ENCODE measurements at regions not wholly inside any gene's neighbourhood (a gene's known extent, or its start where the extent isn't known, plus 50 kb on each side); places are given as distances from the start of the nearest gene placed in this dataset.
A peak's percentile ranks its signal among the peaks of the same experiment; 100 is the strongest.
"Not testable (repeated sequence)": the region's sequence is repeated elsewhere in the genome, so short reads cannot be mapped to it uniquely, and the experiment has no call there.

DNA sequence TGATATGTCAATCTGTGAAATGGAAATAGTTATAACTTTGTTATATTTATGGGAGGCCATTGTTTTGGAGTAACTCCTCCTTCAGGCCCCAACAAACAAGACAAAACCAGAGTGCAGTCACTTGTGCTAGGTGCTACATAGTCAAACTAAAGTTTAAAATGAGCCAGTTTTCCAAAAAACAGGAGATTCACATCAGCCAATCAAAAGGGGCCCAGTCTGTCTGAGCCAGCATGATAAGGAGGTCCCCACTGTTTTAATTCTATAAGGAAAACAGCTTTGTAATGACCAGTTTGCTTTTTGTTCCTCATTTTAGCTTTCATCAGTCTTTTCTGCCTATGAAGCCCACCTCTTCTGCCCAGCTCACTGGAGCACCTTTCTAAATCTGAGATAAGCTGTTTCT, 94.7 kb upstream of the SLC7A14 start:
- no peak for DNase-seq (ENCODE audit: low spot score in 2 of 2)

DNA sequence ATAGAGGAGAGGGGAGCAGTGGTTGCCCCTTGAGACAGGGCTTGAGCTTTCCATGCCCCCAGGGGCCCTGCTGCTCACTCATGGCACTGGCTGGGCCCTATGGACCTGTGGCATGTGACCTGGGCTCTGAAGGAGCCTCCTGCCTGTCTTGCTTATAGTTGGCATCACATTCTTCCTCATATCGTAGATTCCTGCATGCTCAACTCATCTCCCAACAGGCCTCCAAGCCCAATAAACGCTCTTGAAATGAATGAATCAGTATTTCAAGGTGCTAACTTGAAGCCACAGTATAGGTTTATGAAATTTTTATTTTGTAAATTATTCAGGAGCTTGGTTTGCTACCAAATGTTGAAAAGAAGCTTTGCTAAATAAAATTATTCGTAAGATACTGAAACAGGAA, 93.3 kb upstream of the SLC7A14 start:
- FAIRE-seq, result no peak

More for the DNA sequence above, 94.7 kb upstream of the SLC7A14 start:
- no peak for FAIRE-seq

DNA sequence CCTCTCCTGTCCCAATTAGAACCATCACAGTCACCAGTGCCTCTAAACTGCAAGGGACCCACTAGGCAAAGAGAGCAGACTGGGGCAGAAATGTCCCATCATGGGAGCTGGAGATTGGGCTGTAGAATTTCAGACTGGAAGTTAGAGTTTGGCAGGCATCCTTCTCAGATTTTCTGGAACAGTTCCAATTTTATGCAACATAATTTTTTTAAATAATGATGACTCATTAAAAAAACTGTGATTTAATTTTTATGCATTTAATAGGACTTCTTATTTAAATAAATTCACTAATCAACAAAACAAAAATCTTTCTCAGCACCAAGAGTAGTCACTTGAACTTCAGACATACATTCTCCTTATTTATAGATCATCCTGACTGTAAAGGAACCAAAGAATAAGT, 84.6 kb upstream of the SLC7A14 start:
- FAIRE-seq (no peak), DNase-seq (ENCODE audit: low spot score in 2 of 2) (no peak)

More for the DNA sequence above, 93.3 kb upstream of the SLC7A14 start:
- DNase-seq (ENCODE audit: low spot score in 2 of 2), result no peak

DNA sequence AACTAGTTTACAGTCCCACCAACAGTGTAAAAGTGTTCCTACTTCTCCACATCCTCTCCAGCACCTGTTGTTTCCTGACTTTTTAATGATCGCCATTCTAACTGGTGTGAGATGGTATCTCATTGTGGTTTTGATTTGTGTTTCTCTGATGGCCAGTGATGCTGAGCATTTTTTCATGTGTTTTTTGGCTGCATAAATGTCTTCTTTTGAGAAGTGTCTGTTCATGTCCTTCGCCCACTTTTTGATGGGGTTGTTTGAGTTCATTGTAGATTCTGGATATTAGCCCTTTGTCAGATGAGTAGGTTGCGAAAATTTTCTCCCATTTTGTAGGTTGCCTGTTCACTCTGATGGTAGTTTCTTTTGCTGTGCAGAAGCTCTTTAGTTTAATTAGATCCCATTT, 77.1 kb upstream of the SLC7A14 start:
- not testable (repeated sequence) for DNase-seq (ENCODE audit: low spot score in 2 of 2); FAIRE-seq

DNA sequence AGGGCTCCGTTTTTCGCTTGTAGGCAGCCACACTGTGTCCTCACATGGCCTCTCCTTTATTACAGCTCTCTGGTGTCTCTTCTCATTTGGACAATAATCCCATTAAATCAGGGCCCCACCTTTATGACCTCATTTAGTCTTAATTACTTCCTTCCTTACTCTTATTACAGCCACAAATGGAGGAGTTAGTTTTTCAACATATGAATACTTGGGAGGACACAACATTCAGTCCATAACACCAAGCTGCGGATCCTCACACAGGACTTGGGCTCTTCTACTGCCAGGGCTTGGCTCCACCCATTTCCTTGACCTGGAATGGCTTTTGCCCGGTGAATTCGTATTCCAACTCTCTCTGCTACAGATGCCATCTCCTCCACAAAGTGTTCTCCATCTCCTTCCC, 74.3 kb upstream of the SLC7A14 start:
- FAIRE-seq (no peak), DNase-seq (ENCODE audit: low spot score in 2 of 2) (no peak)

DNA sequence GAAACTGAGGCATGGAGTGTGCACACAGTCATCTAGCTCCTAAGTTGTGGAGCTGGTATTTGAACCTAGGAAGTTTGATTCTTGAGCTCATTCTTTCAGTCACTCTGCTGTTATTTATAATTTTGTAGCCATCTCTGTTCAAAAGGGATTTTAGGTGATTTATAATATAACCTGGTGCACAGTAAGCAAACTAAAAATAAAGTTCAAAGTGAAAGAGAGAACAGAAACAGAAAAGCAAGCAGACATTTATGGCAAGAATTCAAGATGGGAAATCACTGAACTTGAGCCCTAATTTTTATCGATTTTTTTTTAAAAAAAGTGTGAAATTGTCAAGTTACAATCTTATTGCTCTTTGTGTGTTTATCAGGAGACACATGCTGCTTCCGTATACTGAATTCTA, 71.4 kb upstream of the SLC7A14 start:
- DNase-seq (ENCODE audit: low spot score in 2 of 2) (no peak), FAIRE-seq (no peak)

DNA sequence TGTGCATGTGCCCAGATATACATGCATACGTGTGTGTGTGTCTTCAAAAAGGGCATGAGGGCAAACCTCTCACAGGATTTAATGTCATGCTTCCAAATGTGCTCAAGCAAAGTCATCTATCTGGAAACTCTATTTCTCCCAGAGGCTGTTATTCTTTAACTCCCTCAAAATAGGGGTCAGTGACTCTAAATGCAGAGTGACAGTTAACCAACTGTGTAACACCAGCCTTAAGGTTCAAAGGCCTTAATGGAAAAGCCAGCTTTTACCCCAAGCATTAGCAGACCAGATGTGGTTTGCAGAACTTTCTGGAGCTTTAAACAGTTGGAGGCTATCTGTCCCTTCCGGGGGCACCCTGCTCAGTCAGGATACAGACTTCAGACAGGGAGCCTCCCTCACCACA, 70.4 kb upstream of the SLC7A14 start:
- FAIRE-seq (no peak), DNase-seq (ENCODE audit: low spot score in 2 of 2) (no peak)

DNA sequence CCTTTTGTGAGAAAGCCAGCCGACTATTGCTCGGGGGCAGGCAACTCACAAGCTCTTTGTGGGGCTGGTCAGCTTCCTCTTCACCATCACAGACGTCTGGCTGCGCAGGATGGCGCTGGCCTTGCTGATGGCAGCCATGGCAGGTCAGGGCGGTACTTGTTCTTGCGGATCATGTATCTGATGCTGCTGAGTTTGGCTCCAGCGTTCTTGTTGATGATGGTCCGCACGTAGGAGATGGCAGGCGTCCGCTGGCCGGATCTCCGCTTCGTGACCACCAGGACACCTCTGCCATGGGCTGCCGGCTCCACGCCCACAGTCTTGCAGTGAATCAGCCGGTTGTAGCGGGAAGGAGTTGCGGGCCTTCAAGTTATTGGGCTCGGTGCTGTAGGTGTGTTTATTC, 67.9 kb upstream of the SLC7A14 start:
- DNase-seq (ENCODE audit: low spot score in 2 of 2), result no peak
- FAIRE-seq, result no peak

DNA sequence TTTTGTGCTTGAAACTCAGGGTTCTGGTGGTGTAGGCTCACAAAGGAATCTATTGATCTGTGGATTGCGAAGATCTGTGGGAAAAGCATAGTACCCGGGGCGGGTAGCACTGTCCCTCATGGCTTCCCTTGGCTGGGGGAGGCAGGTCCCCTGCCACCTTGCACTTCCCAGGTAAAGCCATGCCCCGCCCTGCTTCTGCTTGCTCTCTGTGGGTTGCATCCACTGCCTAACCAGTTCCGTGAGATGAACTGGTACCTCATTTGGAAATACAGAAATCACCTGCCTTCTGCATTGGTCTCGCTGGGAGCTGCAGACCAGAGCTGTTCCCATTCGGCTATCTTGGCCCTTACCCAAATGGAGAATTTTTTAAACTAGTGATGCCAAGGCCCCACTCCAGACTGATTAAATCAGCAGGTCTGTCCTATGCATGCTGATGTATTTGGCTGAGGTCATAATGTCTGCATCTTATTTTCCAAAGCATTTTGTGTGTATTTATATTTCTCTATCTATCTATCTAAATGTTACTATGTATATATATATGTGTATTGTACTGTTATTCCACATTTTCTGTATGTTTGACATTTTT, 65.5 kb upstream of the SLC7A14 start:
- FAIRE-seq, result no peak

DNA sequence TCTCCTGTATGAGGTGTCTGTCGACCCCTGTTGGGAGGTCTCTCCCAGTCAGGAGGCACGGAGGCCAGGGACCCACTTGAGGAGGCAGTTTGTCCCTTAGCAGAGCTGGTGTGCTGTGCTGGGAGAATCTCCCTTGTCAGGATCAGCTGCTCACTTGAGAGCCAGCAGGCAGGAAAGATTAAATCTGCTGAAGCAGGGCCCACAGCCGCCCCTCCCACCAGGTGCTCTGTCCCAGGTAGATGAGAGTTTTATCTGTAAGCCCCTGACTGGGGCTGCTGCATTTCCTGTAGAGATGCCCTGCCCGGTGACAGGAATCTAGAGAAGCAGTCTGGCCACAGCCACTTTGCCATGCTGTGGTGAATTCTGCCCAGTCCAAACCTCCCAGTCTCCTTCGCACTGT, 64.7 kb upstream of the SLC7A14 start:
- FAIRE-seq, result not testable (repeated sequence)

More for the DNA sequence above, 65.5 kb upstream of the SLC7A14 start:
- DNase-seq (ENCODE audit: low spot score in 2 of 2), result no peak

DNA sequence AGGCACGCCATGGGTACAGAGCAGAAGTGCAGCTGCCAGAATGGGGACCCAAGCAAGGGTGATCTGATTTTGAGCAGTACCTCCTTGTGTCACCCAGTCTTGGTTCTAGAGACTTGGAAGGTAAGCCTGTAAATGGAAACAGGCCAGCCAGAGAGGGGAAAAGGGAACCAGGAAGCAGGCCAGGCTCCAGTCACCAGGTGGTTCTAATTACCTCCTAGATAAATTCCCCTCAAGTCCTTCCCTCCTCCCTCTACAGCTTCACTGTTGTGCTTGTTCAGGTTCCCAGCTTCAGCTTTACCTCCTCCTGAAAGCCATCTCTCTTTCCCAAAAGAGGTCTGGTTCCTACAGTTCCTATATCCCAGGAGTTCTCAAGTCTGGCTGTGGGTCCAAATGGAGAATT, 58.8 kb upstream of the SLC7A14 start:
- FAIRE-seq, result no peak

More for the DNA sequence above, 64.7 kb upstream of the SLC7A14 start:
- not testable (repeated sequence) for DNase-seq (ENCODE audit: low spot score in 2 of 2)

DNA sequence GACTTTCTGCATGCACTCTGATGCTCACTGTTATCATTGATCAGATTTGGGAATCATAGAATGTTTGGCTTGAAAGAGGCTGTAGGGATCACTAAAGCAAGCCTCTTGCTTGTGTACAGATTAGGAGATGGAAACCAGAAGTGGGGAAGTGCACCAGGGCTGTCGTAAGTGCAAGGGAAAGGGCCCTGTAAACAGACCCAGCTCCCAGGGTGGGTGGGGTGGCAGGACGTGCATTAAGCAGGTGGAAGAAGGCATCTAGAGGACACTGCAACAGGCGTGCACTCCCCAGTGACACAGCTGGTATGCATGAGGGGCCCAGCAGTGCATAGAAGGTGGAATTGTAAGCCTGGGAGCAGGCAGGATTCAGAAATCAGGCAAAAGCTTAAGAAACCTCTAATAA, 58.0 kb upstream of the SLC7A14 start:
- no peak for DNase-seq (ENCODE audit: low spot score in 2 of 2)
- FAIRE-seq, result no peak

More for the DNA sequence above, 58.8 kb upstream of the SLC7A14 start:
- no peak for DNase-seq (ENCODE audit: low spot score in 2 of 2)

DNA sequence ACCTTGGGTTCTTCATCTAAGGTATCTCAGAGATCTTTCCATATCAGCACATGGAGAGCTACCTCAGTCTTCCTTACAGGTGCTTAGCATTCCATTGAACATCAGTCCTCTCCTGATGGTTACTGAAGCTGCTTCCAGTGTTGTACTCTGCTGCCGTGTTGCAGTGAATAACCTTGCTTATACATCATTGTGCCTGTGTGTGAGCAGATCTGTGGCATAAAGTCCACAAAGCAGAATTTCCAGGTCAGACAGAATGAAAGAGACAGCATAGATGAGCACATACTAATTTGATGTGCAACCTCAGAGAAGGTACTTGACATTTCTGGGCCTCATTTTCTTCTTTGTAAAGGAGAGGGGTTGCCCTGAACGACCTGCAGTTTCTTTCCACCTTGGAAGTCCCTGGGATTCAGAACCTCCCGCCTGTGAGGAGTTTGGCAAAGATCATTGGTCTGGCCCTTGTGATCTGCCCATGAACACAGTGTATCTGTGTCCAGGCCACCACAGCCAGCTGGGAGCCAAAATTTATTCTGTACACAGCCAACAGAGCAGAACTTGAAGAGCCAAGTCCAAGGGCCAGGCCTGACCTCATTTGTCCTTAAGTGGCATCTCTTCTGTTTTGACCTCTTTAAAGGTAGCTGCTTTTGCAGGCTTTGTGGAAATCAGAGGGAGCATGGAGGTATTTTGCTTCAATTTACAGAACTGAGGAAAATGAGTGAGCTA, 57.2 kb upstream of the SLC7A14 start:
- DNase-seq (ENCODE audit: low spot score in 2 of 2) (peak in 1 of 2 donors; percentile 14), FAIRE-seq (no peak)

DNA sequence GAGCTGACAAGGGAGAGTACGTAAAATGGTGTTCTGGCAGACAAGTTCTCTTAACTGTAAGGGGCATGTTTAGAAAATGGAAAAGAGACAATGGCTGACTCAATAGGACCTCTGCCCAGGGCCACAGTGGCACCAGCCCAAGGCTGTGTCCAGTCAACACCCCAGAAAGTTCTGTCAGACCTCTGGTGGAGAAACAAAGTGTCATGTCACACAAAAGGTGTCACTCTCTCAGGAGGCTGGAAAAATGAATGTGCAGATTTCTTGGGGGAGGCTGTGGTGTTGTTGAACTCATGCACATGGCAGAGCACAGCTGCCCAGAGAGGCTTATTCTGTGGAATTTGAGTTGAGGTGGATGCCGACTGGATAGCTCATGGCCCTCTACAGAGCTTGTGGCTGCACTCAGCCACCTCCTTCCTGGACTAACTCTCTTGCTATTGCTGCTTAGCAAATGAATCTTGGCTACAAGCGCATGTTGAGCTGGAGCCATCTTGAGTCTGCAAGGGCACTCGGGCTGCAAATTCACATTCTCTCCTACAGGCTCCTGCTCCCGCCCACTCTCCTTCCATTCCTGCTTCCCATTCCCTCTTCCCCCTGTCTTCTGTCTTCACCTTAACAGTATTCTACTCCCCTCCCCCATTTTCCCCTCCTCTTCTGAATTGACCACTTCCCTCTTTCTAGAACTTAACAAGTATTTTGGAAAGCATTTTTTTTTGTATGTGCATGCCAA, 55.8 kb upstream of the SLC7A14 start:
- FAIRE-seq (no peak), DNase-seq (ENCODE audit: low spot score in 2 of 2) (no peak)

DNA sequence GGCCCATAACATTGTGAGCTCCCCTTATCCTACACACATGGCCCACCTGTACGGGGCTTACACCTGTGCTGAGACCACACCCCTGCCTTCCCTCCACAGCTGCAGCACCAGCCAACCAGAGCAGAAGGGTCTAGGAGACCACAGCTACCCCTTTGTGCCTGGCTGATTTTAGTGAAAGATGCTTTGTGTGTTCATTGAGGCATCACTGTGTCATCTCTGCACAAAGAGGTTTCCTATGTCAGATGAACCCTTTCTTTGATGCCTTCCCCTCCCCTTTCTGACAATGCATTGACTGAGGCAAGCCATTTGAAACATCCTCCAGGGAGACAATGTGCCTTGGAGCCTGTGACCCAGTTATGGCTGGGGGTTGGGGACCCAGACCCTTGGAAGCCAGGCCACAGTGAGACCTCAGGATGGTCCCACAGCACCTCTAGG, 54.9 kb upstream of the SLC7A14 start:
- DNase-seq (ENCODE audit: low spot score in 2 of 2) (peak in 1 of 2 donors; percentile 30), FAIRE-seq (no peak)

DNA sequence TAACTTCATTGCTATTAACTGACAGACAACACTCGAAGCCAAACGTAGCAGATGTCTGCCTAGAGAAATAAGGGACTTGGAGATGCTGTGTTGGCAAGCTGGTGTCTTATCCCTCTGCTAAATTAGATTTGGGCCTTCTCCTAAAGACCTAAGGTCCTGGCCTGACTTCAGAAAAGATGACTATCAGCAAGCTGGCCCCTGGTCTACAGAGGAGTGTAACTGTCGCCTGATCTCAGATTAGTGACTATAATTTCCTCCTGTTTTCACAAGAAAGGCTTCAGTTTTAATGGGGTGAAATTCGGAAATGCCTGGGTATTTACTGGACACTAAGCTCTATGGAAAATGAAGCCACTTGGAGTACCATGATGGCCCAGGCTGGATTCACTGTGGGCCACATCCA, 53.1 kb upstream of the SLC7A14 start:
- FAIRE-seq (no peak), DNase-seq (ENCODE audit: low spot score in 2 of 2) (no peak)

DNA sequence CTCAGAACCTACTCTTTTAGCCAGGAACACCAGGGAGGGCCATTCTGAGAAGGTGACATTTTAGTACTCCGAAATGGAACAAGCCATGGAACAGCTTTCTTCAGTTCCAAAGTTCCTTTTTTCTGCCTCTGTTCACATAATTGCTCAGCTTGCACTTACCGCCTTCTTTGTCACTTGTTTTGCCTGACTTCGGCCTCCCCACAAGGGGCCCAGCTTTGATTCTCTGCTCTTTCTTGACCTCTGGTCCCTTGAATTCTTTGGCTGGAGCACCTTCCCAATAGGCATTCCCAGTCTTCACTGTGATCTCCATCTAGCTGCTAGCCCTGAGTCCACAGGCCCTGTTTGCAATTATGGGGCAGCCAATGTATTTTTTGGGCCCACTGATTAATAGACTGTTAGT, 51.4 kb upstream of the SLC7A14 start:
- no peak for DNase-seq (ENCODE audit: low spot score in 2 of 2)
- no peak for FAIRE-seq

DNA sequence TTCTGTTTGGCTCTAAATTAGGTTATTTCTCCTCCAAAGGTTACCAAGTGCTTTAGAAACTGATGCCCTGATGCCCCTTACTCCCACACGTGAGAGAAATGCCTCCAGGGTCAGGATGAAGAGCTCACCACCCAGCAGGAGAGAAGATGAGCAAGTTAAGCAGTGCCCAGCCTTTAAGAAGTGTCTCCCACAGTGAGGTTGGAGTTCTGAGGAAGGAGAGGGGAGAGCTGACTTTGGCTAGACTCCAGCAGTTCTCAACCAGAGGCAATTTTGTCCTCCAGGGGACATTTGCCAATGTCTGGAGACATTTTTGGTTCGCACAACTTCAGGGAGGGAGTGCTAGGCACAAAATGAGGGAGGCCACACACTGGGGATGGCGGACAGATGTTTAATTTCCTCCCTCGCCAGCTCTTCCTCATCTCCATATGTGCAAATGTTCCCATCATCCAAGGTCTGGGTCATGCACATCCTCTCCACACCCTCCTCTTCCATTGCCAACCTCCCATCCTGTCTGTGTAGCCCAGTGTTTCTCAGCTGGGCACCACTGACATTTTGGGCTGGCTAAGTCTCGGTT, 50.6 kb upstream of the SLC7A14 start:
- FAIRE-seq (no peak), DNase-seq (ENCODE audit: low spot score in 2 of 2) (no peak)

Data from frontal cortex (tissue), 3 donors.